ENCODE measurements at regions not wholly inside any gene's neighbourhood (a gene's known extent, or its start where the extent isn't known, plus 50 kb on each side); places are given as distances from the start of the nearest gene placed in this dataset.

DNA sequence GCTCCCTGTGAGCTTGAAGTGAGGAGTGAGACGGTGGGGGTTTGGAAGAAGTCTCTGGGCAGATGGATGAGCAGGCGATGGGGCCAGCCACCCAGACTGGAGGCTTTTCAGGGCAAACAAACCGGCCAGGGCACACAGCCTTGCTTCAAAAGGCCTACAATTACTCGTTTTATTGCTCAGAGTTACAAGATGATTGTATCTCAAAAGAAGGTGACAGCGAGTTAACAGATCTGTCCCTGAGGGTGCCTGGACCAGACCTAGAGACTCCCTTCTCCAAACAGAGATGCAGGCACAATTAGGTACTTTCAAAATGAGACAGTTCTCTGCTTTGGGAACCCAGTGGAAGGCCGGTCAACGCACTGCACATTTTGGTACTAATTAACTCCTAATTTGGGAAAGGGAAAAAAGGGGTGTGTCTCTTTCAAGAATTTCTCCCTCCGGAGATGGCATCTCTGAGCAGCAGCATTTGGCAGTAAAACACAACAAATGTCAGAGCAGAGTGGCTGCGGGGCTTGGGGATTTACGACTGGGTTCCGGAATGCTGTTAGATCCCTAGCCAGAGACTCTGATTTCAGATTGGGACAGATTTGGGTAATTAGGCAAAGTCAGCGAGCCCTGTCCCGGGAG is 226.7 kb downstream of the TTC32 start:
- intact Hi-C loops (cut with DNase I): no loop called here
- Histone ChIP-seq H3K4me3 (no peak overlapping the region), H3K4me1 (peaks cover 0 to 6% (median 0%) of the 10 kb centered on the region in 3 donors), H3K27me3 (peaks cover 0 to 7% (median 0%) of the 10 kb centered on the region in 4 donors), H3K9me3 (no peaks in the 10 kb centered on the region), H3K27ac (peak overlapping the region in 1 of 4 donors; percentile 9), H3K36me3 (no peaks in the 10 kb centered on the region)
- DNase-seq: no peak
- 21 to 32% methylated on average over 10 to 13 of the region's 13 CpGs for WGBS, 2 donors
- TF ChIP-seq, protein P1, sequence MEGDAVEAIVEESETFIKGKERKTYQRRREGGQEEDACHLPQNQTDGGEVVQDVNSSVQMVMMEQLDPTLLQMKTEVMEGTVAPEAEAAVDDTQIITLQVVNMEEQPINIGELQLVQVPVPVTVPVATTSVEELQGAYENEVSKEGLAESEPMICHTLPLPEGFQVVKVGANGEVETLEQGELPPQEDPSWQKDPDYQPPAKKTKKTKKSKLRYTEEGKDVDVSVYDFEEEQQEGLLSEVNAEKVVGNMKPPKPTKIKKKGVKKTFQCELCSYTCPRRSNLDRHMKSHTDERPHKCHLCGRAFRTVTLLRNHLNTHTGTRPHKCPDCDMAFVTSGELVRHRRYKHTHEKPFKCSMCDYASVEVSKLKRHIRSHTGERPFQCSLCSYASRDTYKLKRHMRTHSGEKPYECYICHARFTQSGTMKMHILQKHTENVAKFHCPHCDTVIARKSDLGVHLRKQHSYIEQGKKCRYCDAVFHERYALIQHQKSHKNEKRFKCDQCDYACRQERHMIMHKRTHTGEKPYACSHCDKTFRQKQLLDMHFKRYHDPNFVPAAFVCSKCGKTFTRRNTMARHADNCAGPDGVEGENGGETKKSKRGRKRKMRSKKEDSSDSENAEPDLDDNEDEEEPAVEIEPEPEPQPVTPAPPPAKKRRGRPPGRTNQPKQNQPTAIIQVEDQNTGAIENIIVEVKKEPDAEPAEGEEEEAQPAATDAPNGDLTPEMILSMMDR (IDR thresholded peaks at IDR 0.05): no peak
- no peak for TF ChIP-seq POLR2A (IDR thresholded peaks at IDR 0.05)

DNA sequence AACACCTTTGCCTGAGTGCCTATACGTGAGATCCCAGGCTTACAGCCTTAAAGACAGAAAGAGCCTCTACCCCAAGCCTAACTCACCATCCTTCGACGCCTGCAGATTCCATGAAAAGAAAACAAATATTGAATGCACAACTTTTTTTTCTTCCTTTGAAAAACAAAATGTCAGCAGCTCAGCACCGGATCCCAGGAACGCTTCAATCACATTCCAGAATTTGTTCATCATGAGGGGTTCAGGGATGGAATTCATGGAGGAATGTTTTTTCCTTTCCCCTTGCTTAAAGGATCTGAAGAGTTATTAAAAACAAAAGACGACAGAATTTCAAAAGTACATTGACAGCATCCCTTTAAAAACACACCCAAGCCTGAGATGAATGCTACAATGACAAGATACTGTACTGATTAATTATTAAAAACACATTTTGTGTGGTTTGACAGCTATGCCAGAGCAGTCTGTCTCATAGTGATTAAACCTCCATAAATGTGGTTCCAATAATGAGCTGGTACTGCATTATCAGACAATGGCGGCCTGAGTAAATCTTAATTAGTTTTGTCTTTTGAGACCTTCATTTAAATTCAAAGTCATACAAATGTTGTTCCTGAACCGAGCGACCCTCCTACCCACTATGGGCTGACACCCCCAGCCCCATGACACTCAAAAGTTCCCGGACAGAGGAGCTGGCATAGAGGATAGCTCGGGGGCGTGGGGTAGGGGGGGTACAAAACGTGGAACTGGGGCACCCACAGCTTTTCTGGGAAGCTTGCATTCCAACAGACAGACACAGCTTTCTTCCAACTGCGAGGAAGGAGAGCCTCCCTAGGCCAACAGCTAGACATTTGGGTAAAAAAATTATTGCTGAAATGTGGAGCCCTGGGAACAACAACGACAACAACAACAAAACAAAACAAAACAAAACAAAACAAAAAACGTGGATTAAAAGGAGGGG is 227.5 kb downstream of the TTC32 start:
- H3K36me3 ChIP-seq: no peaks in the 10 kb centered on the region

DNA sequence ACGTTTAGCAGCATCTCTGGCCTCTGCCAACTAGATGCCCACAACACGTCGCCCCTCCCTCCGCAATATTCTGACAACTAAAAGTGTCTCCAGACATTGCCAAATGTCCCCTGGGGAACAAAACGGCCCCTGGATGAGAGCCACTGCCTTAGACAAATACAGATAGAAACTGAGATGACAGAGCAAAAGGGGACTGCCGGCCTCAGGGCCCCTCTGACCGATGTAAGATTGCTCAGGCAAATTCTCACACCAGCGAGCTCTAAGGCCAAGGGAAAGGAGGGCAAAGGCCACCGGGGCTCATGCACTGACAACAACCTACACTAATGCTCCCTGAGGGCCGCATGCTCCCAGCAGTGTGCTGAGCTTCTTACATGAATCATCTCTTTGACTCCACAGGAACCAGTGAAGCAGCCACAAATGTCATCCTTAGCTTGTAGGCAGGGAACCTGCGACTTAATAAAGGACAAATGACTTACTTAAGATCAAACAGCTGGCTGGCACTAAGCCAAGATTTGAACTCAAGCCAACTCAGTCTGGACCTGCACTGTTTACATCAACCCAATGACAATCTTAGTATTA is 228.5 kb downstream of the TTC32 start:
- 56 to 85% methylated on average over 3 to 7 of the region's 11 CpGs for WGBS, 2 donors
- DNase-seq: no peak
- H3K9me3 ChIP-seq: no peaks in the 10 kb centered on the region

More for the DNA sequence above, 227.5 kb downstream of the TTC32 start:
- Histone ChIP-seq H3K4me3 (no peak overlapping the region), H3K27me3 (peaks cover 0 to 5% (median 0%) of the 10 kb centered on the region in 4 donors), H3K4me1 (peaks cover 0 to 6% (median 0%) of the 10 kb centered on the region in 3 donors), H3K9me3 (no peaks in the 10 kb centered on the region), H3K27ac (no peak overlapping the region)
- intact Hi-C loops (cut with DNase I): no loop called here
- 68 to 72% methylated on average over 12 to 15 of the region's 16 CpGs for WGBS, 2 donors
- TF ChIP-seq, protein P1 (IDR thresholded peaks at IDR 0.05): no peak
- no peak for TF ChIP-seq POLR2A (IDR thresholded peaks at IDR 0.05)
- no peak for DNase-seq

DNA sequence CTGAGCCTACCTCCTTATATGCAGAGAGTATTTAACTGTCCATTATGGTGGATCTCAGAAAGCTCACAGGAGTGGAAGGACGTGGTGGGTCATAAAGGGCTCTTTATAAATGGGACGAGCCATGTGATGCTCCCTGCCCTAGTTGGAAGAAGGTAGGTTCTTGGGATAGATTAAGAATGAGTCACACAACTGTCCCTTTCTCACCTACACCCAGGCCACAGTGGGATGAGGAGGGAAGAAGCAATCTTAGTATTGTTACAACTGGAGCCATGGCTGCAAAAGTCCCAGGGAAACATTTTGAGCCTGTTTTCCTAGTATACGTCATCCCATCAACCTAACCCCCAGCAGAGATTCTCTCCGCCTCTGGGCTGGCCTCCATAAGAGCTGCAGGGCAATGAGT is 229.9 kb downstream of the TTC32 start:
- H3K27ac ChIP-seq: no peak overlapping the region
- H3K4me3 ChIP-seq: no peak overlapping the region
- peaks cover 0 to 6% (median 0%) of the 10 kb centered on the region in 3 donors for H3K4me1 ChIP-seq
- H3K27me3 ChIP-seq: peaks cover 0 to 5% (median 0%) of the 10 kb centered on the region in 4 donors
- H3K9me3 ChIP-seq: no peaks in the 10 kb centered on the region
- TF ChIP-seq, protein P1 (IDR thresholded peaks at IDR 0.05): no peak
- TF ChIP-seq POLR2A (IDR thresholded peaks at IDR 0.05): no peak
- intact Hi-C loops (cut with DNase I): no loop called here
- no peak for DNase-seq
- H3K36me3 ChIP-seq: no peaks in the 10 kb centered on the region
- 85% methylated on average over 4 of the region's 4 CpGs for WGBS, 2 donors

More for the DNA sequence above, 228.5 kb downstream of the TTC32 start:
- H3K27me3 ChIP-seq: peaks cover 0 to 5% (median 0%) of the 10 kb centered on the region in 4 donors
- no peak overlapping the region for H3K27ac ChIP-seq
- H3K4me3 ChIP-seq: no peak overlapping the region
- no peaks in the 10 kb centered on the region for H3K36me3 ChIP-seq
- TF ChIP-seq, protein P1 (IDR thresholded peaks at IDR 0.05): no peak
- no peak for TF ChIP-seq POLR2A (IDR thresholded peaks at IDR 0.05)
- intact Hi-C loops (cut with DNase I): no loop called here
- peaks cover 0 to 6% (median 0%) of the 10 kb centered on the region in 3 donors for H3K4me1 ChIP-seq

Measured in esophagus squamous epithelium (tissue), 5 donors.